Activated CD4-positive, alpha-beta T cell treated with anti-CD3 and anti-CD28 coated beads for 48 hours (primary cell): ENCODE measurements at regions not wholly inside any gene's neighbourhood (a gene's known extent, or its start where the extent isn't known, plus 50 kb on each side); places are given as distances from the start of the nearest gene placed in this dataset.

Experiments used
- DNase-seq: peaks from one replicate; pipeline ENCODE4 v3.0.0-alpha.2; 2020

DNA sequence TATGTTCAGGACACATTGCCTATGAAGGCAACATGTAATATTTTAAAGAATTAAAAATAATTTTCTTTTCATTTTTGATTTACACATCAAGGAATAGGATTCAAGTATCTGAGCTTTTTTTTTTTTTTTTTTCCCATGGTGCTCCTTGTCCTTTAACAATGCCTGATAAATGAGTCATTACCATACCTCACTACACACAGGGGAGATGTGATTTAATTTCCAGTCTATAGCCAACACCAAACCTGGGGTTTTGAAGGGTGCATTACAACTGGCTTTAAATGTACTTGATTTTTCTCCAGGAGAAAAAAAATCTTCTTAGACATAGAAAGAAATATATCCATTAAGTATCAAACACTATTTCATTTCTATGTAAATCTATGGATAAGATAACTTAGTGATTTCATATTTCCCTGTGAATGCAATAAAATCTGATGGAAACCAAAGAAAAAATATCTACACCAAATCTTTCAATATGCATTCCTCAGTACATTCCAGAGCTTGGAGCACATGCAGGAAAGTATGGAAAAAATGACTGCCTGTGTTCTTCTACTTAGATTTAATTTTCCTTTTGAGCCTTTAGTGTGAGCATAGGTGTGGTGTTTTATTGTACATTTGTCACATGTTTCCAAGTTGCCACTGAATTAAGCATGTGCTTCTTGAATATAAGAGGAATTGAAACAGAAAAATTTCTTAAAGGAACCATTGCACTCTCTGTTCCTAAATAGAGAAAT lies 204.8 kb upstream of the MEOX2 start:
- no peak for DNase-seq

GRCh38 chr7:15889507-15889906 lies 203.0 kb upstream of the MEOX2 start:
- DNase-seq, result no peak

GRCh38 chr7:15888090-15888489 lies 201.6 kb upstream of the MEOX2 start:
- no peak for DNase-seq

GRCh38 chr7:15886626-15887025 lies 200.1 kb upstream of the MEOX2 start:
- DNase-seq, result no peak

- no peak for DNase-seq
Observed at GRCh38 chr7:15885678-15886077, 199.2 kb upstream of the MEOX2 start.

- no peak for DNase-seq
Observed at GRCh38 chr7:15874774-15875173, 188.3 kb upstream of the MEOX2 start.

GRCh38 chr7:15870347-15870746 lies 183.9 kb upstream of the MEOX2 start:
- DNase-seq, result no peak

DNA sequence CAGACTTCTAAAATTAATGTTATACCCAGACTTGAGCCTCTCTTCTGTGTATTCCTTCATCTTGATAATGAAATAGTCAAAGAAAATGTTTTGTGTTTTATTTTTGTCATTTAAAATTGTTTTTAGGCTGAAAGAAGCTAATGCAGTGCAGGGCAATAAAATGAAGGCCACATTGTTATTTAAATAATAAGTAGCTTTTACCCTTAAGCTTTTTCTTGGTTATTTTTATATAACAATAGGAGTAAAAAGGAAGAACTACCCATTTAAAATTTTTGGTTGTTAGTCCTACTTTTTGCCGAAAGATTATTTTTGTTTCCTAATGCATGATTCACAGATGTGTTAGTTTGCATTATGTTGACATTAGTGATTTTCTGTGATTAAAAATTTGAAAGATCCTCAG lies 181.0 kb upstream of the MEOX2 start:
- DNase-seq, result no peak

DNA sequence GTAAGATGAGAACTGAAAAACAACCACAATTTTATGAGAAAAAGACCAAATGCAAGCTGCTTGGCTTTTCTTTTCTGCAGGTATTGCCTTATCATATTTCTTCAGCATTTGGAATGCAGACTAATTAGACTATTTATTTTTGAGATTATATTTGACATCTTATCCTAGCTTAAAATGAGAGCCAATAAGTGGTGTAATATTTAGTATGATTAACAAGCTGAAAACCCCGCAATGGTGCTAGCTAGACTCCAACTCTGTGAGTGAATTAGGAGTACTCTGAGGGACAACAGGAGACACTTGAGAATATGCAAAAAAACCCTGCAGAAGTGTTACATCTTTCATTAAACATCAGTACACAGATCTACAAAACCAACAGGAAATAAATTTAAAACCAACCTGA lies 180.3 kb upstream of the MEOX2 start:
- DNase-seq, result no peak

DNA sequence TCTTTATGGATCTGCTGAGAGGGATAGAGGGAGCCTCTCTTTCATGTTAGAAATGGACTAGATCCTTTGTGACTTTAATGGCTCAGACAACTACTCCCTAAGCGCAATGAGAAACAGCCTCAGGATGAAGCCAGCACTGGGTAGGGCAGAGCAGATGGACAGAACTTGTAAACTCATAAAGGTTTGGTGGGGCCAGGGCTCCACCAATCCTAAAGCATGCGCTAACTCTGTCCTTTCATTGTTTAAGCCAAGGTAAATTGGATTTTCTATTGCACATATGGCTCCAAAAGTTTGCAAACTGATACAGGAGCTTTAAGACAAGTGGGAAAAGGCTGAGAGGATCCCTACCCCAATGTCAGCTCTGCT lies 178.1 kb upstream of the MEOX2 start:
- DNase-seq, result no peak

DNA sequence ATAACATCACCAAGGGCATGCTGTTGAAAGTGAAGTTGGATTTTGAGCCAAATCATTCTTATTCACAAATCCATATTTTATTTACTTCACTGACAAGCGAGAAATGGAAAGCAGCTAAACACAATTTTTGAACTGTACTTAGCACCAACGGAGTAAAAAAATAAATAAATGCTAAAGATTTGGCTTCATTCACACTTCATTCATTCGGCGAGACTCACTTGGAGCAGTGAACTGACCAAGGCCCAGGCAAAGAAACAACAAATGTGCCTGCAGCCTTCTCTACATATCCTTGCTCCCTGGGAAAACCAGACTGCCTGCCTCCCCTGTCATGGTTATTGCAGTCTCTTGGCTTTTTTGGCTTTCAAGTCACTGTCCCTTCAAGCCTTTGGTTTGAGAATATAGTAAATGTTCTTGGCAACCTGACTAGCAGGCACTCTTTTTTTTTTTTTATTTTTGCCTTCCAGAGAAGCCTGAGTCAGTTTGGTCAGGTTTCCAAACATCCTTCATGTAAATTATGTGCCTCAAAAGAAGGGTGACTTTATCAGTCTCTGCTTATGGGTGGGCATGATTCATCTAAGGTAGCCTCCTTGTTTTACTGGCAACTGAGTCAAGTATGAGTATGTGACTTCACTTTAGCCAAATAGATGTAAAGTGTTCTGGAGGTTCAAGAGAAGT lies 177.6 kb upstream of the MEOX2 start:
- no peak for DNase-seq

GRCh38 chr7:15862781-15863165 lies 176.3 kb upstream of the MEOX2 start:
- DNase-seq, result no peak

GRCh38 chr7:15862016-15862780 lies 175.7 kb upstream of the MEOX2 start:
- DNase-seq, result no peak

GRCh38 chr7:15860264-15860949 lies 173.9 kb upstream of the MEOX2 start:
- no peak for DNase-seq

GRCh38 chr7:15857026-15857425 lies 170.5 kb upstream of the MEOX2 start:
- DNase-seq, result no peak

DNA sequence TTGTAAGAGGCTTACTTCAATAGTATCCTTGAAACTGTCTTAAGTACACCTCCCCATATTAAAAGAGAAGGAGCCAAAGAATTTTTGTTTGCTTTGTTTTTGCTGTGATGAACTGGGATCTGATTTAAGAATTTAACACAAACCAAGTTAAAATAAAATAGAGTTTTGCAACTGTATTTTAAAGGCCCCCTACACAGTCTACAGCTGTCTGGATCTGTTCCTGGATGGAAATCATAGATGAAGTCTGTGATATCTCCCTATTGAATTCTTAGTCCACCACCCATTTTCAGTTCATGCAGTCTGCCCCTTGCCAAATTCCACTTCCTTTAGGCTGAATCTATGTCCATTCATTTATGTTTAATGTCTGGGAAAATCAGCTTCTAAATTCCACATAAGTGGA lies 169.8 kb upstream of the MEOX2 start:
- no peak for DNase-seq

- DNase-seq, result no peak
Observed at GRCh38 chr7:15855525-15856109, 169.1 kb upstream of the MEOX2 start.

DNA sequence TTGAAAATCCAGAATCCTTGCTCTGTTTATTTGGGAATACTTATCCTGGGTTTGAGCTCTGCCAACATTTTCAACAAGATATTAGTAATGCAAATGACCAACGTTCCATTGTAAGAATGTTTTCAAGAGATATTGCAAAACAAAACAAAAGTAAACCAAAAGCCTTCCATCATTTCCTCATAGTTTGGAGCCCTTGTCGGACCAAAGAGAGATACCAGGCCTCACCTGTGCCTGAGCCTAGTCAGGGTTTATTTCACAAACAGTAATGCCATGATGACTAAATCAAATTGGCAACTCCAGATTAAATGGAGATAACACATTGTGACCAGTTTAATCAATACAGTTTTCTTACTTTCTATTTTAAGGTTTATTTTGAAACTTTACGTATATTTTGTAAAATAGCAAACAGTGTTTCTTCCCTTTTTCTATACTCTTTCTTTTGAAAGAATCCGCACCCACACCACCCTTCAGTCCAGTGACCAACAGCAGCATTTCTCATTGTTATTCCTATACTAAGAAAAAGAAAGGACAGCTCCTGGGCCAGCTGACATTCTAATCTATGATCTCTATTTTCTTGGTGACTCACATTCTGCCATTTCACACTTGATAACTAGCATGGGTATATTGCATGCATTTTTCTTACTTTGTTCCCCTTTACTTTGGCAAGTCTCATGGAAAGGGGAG lies 168.5 kb upstream of the MEOX2 start:
- no peak for DNase-seq

DNA sequence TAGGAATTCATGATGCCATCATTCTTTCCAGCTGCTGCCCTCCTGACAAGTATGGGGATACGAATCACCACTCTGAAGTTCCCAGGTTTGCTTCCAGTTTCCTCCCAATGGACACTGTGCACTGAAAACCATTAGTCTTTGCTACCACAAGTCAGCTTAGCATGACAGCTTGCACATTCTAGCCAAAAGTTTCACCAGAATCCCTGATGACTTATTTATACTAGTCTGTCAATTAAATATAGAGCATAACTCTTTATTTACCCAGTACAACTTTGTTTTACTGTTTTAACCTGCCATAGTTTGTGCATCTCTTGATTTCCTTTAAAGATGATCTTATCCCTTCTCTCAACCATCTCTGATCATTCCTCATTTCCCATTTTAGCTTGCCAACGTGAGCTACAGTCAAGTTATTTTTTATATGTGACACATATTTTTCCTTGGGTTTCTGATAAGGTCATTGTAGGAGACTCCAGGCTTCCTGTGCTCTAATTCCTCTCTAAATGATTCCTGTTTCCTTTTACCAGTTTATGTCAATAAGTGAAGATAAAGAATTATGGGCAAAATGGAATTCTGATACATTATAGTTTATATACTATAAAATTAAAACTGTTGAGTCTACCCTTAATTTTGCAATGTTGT lies 167.5 kb upstream of the MEOX2 start:
- no peak for DNase-seq

- DNase-seq, result no peak
Observed at GRCh38 chr7:15851201-15851600, 164.7 kb upstream of the MEOX2 start.

- DNase-seq, result no peak
Observed at GRCh38 chr7:15848901-15849300, 162.4 kb upstream of the MEOX2 start.

DNA sequence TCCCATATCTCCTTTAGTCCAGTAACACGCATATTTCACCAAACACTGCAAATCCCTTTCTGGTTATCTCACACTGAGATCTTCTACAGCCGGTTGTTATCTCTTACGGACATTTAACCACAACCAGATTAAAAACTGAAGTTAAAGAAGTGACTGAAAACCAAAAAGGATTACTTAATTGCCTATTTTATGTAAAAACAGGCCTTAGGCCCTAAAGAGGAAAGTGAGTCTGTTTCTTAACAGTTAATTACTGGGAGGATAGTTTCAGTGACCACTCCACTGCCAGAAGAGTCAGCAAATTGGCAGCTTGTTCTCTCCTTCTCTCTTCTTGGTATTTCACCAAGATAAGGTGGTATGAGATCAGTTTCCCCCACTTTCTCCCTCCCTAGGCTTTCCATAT lies 161.9 kb upstream of the MEOX2 start:
- no peak for DNase-seq
